IPS DF 4.7 (cell line): ENCODE measurements at regions not wholly inside any gene's neighbourhood (a gene's known extent, or its start where the extent isn't known, plus 50 kb on each side); places are given as distances from the start of the nearest gene placed in this dataset.
"Not testable (repeated sequence)": the region's sequence is repeated elsewhere in the genome, so short reads cannot be mapped to it uniquely, and the experiment has no call there.

Experiments used
- DNase-seq: peaks from one replicate; pipeline ENCODE4 v3.0.0-alpha.2; 2013; ENCODE audit warnings: low spot score; ENCODE audit errors: extremely low read depth

GRCh38 chr3:147471741-147472140 is 62.6 kb downstream of the ZIC1 start:
- no peak for DNase-seq

- no peak for DNase-seq
Measured at GRCh38 chr3:147472846-147473245, 63.7 kb downstream of the ZIC1 start.

GRCh38 chr3:147483145-147483544 is 74.0 kb downstream of the ZIC1 start:
- DNase-seq: no peak

- DNase-seq: no peak
Measured at GRCh38 chr3:147483578-147483977, 74.4 kb downstream of the ZIC1 start.

- DNase-seq: no peak
Measured at GRCh38 chr3:147493065-147493464, 83.9 kb downstream of the ZIC1 start.

- no peak for DNase-seq
Measured at GRCh38 chr3:147493666-147494065, 84.5 kb downstream of the ZIC1 start.

- no peak for DNase-seq
Measured at GRCh38 chr3:147497286-147497685, 88.1 kb downstream of the ZIC1 start.

GRCh38 chr3:147507638-147508286 is 98.6 kb downstream of the ZIC1 start:
- no peak for DNase-seq

GRCh38 chr3:147509448-147509847 is 100.3 kb downstream of the ZIC1 start:
- no peak for DNase-seq

GRCh38 chr3:147513785-147514184 is 104.6 kb downstream of the ZIC1 start:
- DNase-seq: peak; percentile 25

GRCh38 chr3:147514366-147515160 is 105.4 kb downstream of the ZIC1 start:
- no peak for DNase-seq

- no peak for DNase-seq
Measured at GRCh38 chr3:147518465-147518864, 109.3 kb downstream of the ZIC1 start.

GRCh38 chr3:147521646-147522045 is 112.5 kb downstream of the ZIC1 start:
- DNase-seq: no peak

GRCh38 chr3:147522780-147523179 is 113.6 kb downstream of the ZIC1 start:
- not testable (repeated sequence) for DNase-seq

- no peak for DNase-seq
Measured at GRCh38 chr3:147529551-147529950, 120.4 kb downstream of the ZIC1 start.

GRCh38 chr3:147538034-147538433 is 128.9 kb downstream of the ZIC1 start:
- no peak for DNase-seq

GRCh38 chr3:147540921-147541320 is 131.8 kb downstream of the ZIC1 start:
- DNase-seq: no peak

GRCh38 chr3:147544290-147544689 is 135.1 kb downstream of the ZIC1 start:
- DNase-seq: no peak

GRCh38 chr3:147551491-147551890 is 142.3 kb downstream of the ZIC1 start:
- DNase-seq: no peak

- no peak for DNase-seq
Measured at GRCh38 chr3:147554332-147554731, 145.2 kb downstream of the ZIC1 start.

GRCh38 chr3:147572970-147573340 is 163.8 kb downstream of the ZIC1 start:
- no peak for DNase-seq

- no peak for DNase-seq
Measured at GRCh38 chr3:147574621-147575020, 165.5 kb downstream of the ZIC1 start.

GRCh38 chr3:147575391-147575790 is 166.2 kb downstream of the ZIC1 start:
- no peak for DNase-seq
